Erythroblast (primary cell): ENCODE measurements at regions not wholly inside any gene's neighbourhood (a gene's known extent, or its start where the extent isn't known, plus 50 kb on each side); places are given as distances from the start of the nearest gene placed in this dataset.

Source experiments
- GATA1 ChIP-seq: IDR thresholded peaks from 2 replicates; pipeline ENCODE4 v1.6.1; 2011; ENCODE audit warnings: low read depth, mild to moderate bottlenecking, control low read depth, low read length, moderate library complexity
- POLR2A ChIP-seq: IDR thresholded peaks from 2 replicates; pipeline ENCODE4 v1.6.1; 2011; ENCODE audit warnings: mild to moderate bottlenecking, low read length

GRCh38 chr20:5470943-5471342, 139.9 kb downstream of the GPCPD1 start:
- TF ChIP-seq POLR2A (no peak), GATA1 (no peak)
